NT2/D1 (cell line): ENCODE measurements at regions not wholly inside any gene's neighbourhood (a gene's known extent, or its start where the extent isn't known, plus 50 kb on each side); places are given as distances from the start of the nearest gene placed in this dataset.

Source experiments
- SUZ12 ChIP-seq: IDR thresholded peaks from 2 replicates; pipeline ENCODE4 v1.6.1; 2011; ENCODE audit not compliant: insufficient read length, insufficient read depth; ENCODE audit errors: extremely low read depth
- YY1 ChIP-seq: IDR thresholded peaks from 2 replicates; pipeline ENCODE4 v1.6.1; 2011; ENCODE audit not compliant: insufficient read length, insufficient read depth
- ZNF274 ChIP-seq: IDR thresholded peaks from 2 replicates; pipeline ENCODE4 v1.6.1; 2011; ENCODE audit warnings: mild to moderate bottlenecking, low read depth, low read length

DNA sequence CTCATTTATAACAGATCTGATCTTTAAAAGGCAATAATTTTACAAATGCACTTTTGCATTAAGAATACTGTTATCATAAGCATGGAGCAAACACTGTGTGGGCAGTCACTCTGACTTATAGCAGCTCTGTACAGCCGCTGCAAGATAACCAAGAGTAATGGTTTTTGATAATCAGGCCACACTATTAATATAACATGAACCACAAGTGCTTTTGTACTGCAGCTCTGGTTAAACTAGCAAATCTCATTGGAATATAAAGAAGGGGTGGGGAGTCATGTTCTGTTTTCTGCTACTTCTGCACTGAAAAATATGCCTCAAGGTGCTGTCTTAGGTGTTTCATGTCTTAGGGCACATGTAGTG is 357.4 kb downstream of the LMO4 start:
- TF ChIP-seq ZNF274 (no peak), YY1 (no peak), SUZ12 (no peak)
